ENCODE measurements at regions not wholly inside any gene's neighbourhood (a gene's known extent, or its start where the extent isn't known, plus 50 kb on each side); places are given as distances from the start of the nearest gene placed in this dataset.

GRCh38 chr10:70943841-70944466 lies 55.6 kb upstream of the PCBD1 start:
- TF ChIP-seq CTCF (IDR thresholded peaks at IDR 0.05) (no peak), POLR2A (IDR thresholded peaks at IDR 0.05) (no peak)
